Neuronal stem cell (in vitro differentiated cells): ENCODE measurements at regions not wholly inside any gene's neighbourhood (a gene's known extent, or its start where the extent isn't known, plus 50 kb on each side); places are given as distances from the start of the nearest gene placed in this dataset.
"Not testable (repeated sequence)": the region's sequence is repeated elsewhere in the genome, so short reads cannot be mapped to it uniquely, and the experiment has no call there.

Source experiments
- DNase-seq: peaks from one replicate; pipeline ENCODE4 v3.0.0-alpha.2; 2013; ENCODE audit warnings: low spot score
- H2AFZ ChIP-seq: one replicate; pipeline ENCODE4 v1.6.1; 2013; ENCODE audit warnings: mild to moderate bottlenecking, low read length, inconsistent platforms
- H2AK5ac ChIP-seq: 2 replicates; pipeline ENCODE4 v1.6.1; 2013; ENCODE audit warnings: low read depth, mild to moderate bottlenecking, inconsistent platforms, low read length, moderate library complexity, mixed read lengths
- H2BK120ac ChIP-seq: 2 replicates; pipeline ENCODE4 v1.6.1; 2013; ENCODE audit warnings: low read depth, mild to moderate bottlenecking, inconsistent platforms, low read length, moderate library complexity, mixed read lengths
- H2BK12ac ChIP-seq: one replicate; pipeline ENCODE4 v1.6.1; 2013; ENCODE audit warnings: low read length, inconsistent platforms
- H2BK15ac ChIP-seq: 2 replicates; pipeline ENCODE4 v1.6.1; 2013; ENCODE audit warnings: mild to moderate bottlenecking, low read length, inconsistent platforms, mixed read lengths
- H2BK5ac ChIP-seq: one replicate; pipeline ENCODE4 v1.6.1; 2013; ENCODE audit warnings: inconsistent platforms, mild to moderate bottlenecking, low read length, moderate library complexity
- H3K14ac ChIP-seq: one replicate; pipeline ENCODE4 v1.6.1; 2013; ENCODE audit warnings: low read length, inconsistent platforms
- H3K18ac ChIP-seq: 2 replicates; pipeline ENCODE4 v1.6.1; 2013; ENCODE audit warnings: low read length, inconsistent platforms
- H3K23ac ChIP-seq: 2 replicates; pipeline ENCODE4 v1.6.1; 2013; ENCODE audit warnings: low read depth, mild to moderate bottlenecking, mixed read lengths, low read length, inconsistent platforms; ENCODE audit not compliant: poor library complexity
- H3K27ac ChIP-seq: replicated peaks from 3 replicates; pipeline ENCODE4 v1.5.1; 2013; ENCODE audit warnings: low read length, inconsistent platforms
- H3K27me3 ChIP-seq, 3 experiments: 2 replicates each; pipeline ENCODE4 v1.6.1; 2013; ENCODE audit warnings: low read length in 3 of 3, mild to moderate bottlenecking in 2 of 3, inconsistent platforms in 1 of 3, low read depth in 1 of 3, mixed read lengths in 1 of 3, moderate library complexity in 1 of 3; ENCODE audit not compliant: control insufficient read depth in 3 of 3, insufficient read depth in 3 of 3
- H3K36me3 ChIP-seq, 2 donors: replicated peaks in 1 of 2; 2 replicates each; pipeline ENCODE4 v1.6.1; 2013; ENCODE audit warnings: low read length in 2 of 2; ENCODE audit not compliant: control insufficient read depth in 2 of 2, insufficient read depth in 2 of 2
- H3K4ac ChIP-seq: 2 replicates; pipeline ENCODE4 v1.6.1; 2013; ENCODE audit warnings: inconsistent platforms, mild to moderate bottlenecking, low read length, moderate library complexity
- H3K4me1 ChIP-seq, 2 donors: 1 replicate in 1 of 2; 2 replicates in 1 of 2; pipeline ENCODE4 v1.6.1; 2013; ENCODE audit warnings: low read length in 2 of 2, low read depth in 1 of 2; ENCODE audit not compliant: control insufficient read depth in 2 of 2, insufficient read depth in 1 of 2
- H3K4me2 ChIP-seq: one replicate; pipeline ENCODE4 v1.6.1; 2013; ENCODE audit warnings: mild to moderate bottlenecking, low read length, inconsistent platforms; ENCODE audit not compliant: insufficient read depth, poor library complexity, severe bottlenecking
- H3K4me3 ChIP-seq, 2 donors: 2 replicates each; pipeline ENCODE4 v1.5.1; 2013; ENCODE audit warnings: low read length in 2 of 2, mild to moderate bottlenecking in 2 of 2, inconsistent platforms in 1 of 2, moderate library complexity in 1 of 2
- H3K79me1 ChIP-seq: one replicate; pipeline ENCODE4 v1.6.1; 2013; ENCODE audit warnings: low read depth, mild to moderate bottlenecking, inconsistent platforms, low read length, moderate library complexity
- H3K9ac ChIP-seq: one replicate; pipeline ENCODE4 v1.6.1; 2013; ENCODE audit warnings: mild to moderate bottlenecking, low read depth, low read length, inconsistent platforms; ENCODE audit not compliant: poor library complexity
- H3K9me3 ChIP-seq, 2 donors: replicated peaks in 1 of 2; 2 replicates each; pipeline versions ENCODE3 to v1.6.1; 2013; ENCODE audit warnings: low read length in 2 of 2, mild to moderate bottlenecking in 2 of 2, inconsistent platforms in 1 of 2, low read depth in 1 of 2, mixed read lengths in 1 of 2, moderate library complexity in 1 of 2; ENCODE audit not compliant: control insufficient read depth in 2 of 2, insufficient read depth in 1 of 2
- H4K8ac ChIP-seq: one replicate; pipeline ENCODE4 v1.6.1; 2013; ENCODE audit warnings: low read depth, mild to moderate bottlenecking, inconsistent platforms, low read length, moderate library complexity
- H4K91ac ChIP-seq: one replicate; pipeline ENCODE4 v1.6.1; 2013; ENCODE audit warnings: low read length, low read depth, mild to moderate bottlenecking, inconsistent platforms; ENCODE audit not compliant: poor library complexity
- WGBS, 2 donors: extraction: QIAGEN DNeasy Blood & Tissue Kit; methylation state at CpG; one replicate each; pipeline ENCODE4 v1.1.7; 2013; ENCODE audit warnings: missing lambda C conversion rate in 2 of 2, mixed read lengths in 1 of 2; ENCODE audit not compliant: insufficient read length in 2 of 2, insufficient replicate concordance in 1 of 2; ENCODE audit errors: extremely low coverage in 2 of 2; 5-methylcytosine and 5-hydroxymethylcytosine counted together

DNA sequence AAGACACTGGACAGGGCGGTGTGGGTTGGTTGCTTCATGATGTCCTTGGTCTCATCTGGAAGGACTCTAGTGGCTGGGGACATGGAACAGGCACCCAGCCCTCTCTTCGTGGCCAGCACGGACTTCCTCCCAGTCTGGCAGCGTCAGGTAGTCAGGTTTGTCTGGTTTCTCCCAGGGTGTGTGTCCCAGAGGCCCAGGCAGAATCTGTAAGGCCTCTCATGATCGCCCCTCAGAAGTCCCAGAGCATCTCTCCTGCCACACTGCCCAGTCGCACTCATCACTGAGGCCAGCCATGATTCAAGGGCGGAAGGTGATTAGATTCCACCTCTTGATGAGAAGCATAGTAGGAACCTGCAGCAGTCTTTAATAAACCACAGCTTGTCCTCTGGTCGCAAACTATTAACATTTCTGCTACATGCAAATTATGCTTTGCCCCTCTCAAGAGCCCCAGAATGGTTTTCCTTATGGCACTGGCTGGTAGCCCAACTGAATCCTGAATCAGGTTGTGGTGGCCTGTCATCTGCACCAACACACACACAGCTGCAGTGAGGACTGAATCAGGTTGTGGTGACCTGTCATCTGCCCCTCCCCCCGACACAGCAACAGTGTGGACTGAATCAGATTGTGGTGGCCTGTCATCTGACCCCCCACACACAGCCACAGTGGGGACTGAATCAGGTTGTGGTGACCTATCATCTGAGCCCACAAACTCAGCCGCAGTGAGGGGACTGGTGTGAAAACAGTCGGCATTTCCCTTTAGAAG lies 1742.9 kb upstream of the TPTE start:
- H4K8ac ChIP-seq, H3K27me3 ChIP-seq, H3K9ac ChIP-seq, H3K23ac ChIP-seq, H3K18ac ChIP-seq, H4K91ac ChIP-seq, H3K4me1 ChIP-seq, H3K4me2 ChIP-seq, H3K14ac ChIP-seq, H2AK5ac ChIP-seq, H2AFZ ChIP-seq, H2BK5ac ChIP-seq, H3K36me3 ChIP-seq, H3K4ac ChIP-seq, H2BK120ac ChIP-seq, H3K9me3 ChIP-seq, H3K4me3 ChIP-seq, H3K79me1 ChIP-seq, H3K27ac ChIP-seq, H2BK12ac ChIP-seq, DNase-seq, H2BK15ac ChIP-seq: not testable (repeated sequence)
- no CpG with 5 or more reads among the region's 11 CpGs for whole genome bisulfite sequencing, 2 donors

DNA sequence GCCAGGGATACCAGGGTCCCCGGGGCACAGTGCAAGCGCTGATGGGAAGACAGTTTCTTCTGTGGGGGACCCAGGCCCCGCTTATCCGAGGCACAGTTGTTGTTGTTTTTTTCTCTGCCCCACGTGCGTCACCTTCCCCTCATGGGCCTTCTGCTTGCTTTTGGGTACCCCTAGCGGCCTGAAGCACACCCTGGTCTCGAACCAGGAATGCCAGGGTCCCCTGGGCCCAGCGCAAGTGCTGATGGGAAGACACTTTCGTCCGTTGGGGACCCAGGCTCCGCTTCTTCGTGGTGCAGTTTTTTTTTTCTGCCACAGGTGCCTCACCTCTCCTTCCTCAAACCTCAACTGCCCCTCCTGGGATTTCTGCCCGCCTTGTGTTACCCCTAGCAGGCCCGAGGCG lies 1708.5 kb upstream of the TPTE start:
- H3K27me3 ChIP-seq, H2BK120ac ChIP-seq, H2BK12ac ChIP-seq, H2AFZ ChIP-seq, H3K9me3 ChIP-seq, H2AK5ac ChIP-seq, H2BK5ac ChIP-seq, H3K4me1 ChIP-seq, H3K14ac ChIP-seq, H2BK15ac ChIP-seq, H3K23ac ChIP-seq, H3K4me2 ChIP-seq, H4K91ac ChIP-seq, H3K4me3 ChIP-seq, H3K4ac ChIP-seq, H3K36me3 ChIP-seq, H3K79me1 ChIP-seq, H3K27ac ChIP-seq, H4K8ac ChIP-seq, H3K18ac ChIP-seq, DNase-seq, H3K9ac ChIP-seq: not testable (repeated sequence)
- no CpG with 5 or more reads among the region's 16 CpGs for WGBS, 2 donors

- not testable (repeated sequence) for H2BK12ac ChIP-seq, H3K14ac ChIP-seq, H2BK120ac ChIP-seq, H3K4me2 ChIP-seq, H2AFZ ChIP-seq, H3K27ac ChIP-seq, H3K27me3 ChIP-seq, H3K23ac ChIP-seq, H3K4me1 ChIP-seq, H2AK5ac ChIP-seq, H3K9me3 ChIP-seq, H4K91ac ChIP-seq, H3K36me3 ChIP-seq, H3K79me1 ChIP-seq, H4K8ac ChIP-seq, DNase-seq, H3K18ac ChIP-seq, H3K4ac ChIP-seq, H2BK15ac ChIP-seq, H3K9ac ChIP-seq, H3K4me3 ChIP-seq, H2BK5ac ChIP-seq
- no CpG with 5 or more reads among the region's 8 CpGs for WGBS, 2 donors
Measured at GRCh38 chr21:8834264-8834663, 1687.1 kb upstream of the TPTE start.
